H1 (cell line): ENCODE measurements at regions not wholly inside any gene's neighbourhood (a gene's known extent, or its start where the extent isn't known, plus 50 kb on each side); places are given as distances from the start of the nearest gene placed in this dataset.

Source experiments
- CTCF ChIA-PET: fragments of 300-600 bp; sonication (Branson Sonifier 250); formaldehyde crosslinking; loops from one replicate; lab custom pipeline; 2021; ENCODE audit not compliant: partially characterized antibody; lab: Charles Lee
- POLR2A ChIA-PET: fragments of 300-600 bp; sonication (Branson Sonifier 250); formaldehyde crosslinking; loops from one replicate; lab custom pipeline; 2021; ENCODE audit warnings: inconsistent platforms; ENCODE audit not compliant: partially characterized antibody; lab: Charles Lee
- DNase-seq, 2 experiments: peaks; one replicate each; pipeline versions ENCODE4 v3.0.0 to v3.0.0-alpha.2; 2010 to 2022; ENCODE audit warnings: low spot score in 2 of 2, low read depth in 1 of 2, mixed read lengths in 1 of 2
- FAIRE-seq: peaks from 2 replicates; lab custom pipeline; 2011; peaks lifted over from hg19 to GRCh38; lab: Jason Lieb, UNC
- H2AFZ ChIP-seq: 2 replicates; pipeline ENCODE4 v1.8.1; 2012; ENCODE audit warnings: low read length, inconsistent platforms
- H2AK5ac ChIP-seq: 2 replicates; pipeline ENCODE4 v1.6.1; 2013; ENCODE audit warnings: low read depth, low read length
- H2BK120ac ChIP-seq: replicated peaks from 2 replicates; pipeline ENCODE3; 2013; ENCODE audit warnings: low read depth, low read length, inconsistent platforms
- H2BK12ac ChIP-seq: 2 replicates; pipeline ENCODE4 v1.6.1; 2013; ENCODE audit warnings: low read depth, low read length
- H2BK15ac ChIP-seq: 2 replicates; pipeline ENCODE4 v1.6.1; 2013; ENCODE audit warnings: low read length
- H2BK20ac ChIP-seq: 2 replicates; pipeline ENCODE4 v1.6.1; 2013; ENCODE audit warnings: low read length
- H2BK5ac ChIP-seq: 2 replicates; pipeline ENCODE4 v1.6.1; 2013; ENCODE audit warnings: low read depth, low read length
- H3K14ac ChIP-seq: 2 replicates; pipeline ENCODE4 v1.6.1; 2013; ENCODE audit warnings: inconsistent platforms; ENCODE audit not compliant: insufficient read length
- H3K18ac ChIP-seq: 2 replicates; pipeline ENCODE4 v1.6.1; 2013; ENCODE audit warnings: low read length; ENCODE audit errors: extremely low read depth
- H3K23ac ChIP-seq: 2 replicates; pipeline ENCODE4 v1.6.1; 2013; ENCODE audit warnings: inconsistent platforms; ENCODE audit not compliant: insufficient read length
- H3K23me2 ChIP-seq: 2 replicates; pipeline ENCODE4 v1.6.1; 2013; ENCODE audit warnings: low read depth, low read length
- H3K27ac ChIP-seq: 2 replicates; pipeline ENCODE4 v1.6.1; 2011; ENCODE audit warnings: low read depth, low read length, inconsistent platforms
- H3K27me3 ChIP-seq, 4 experiments: replicated peaks in 1 of 4; 1 replicate in 1 of 4; 2 replicates in 3 of 4; pipeline versions ENCODE4 v1.6.1 to v1.8.1; 2011 to 2013; ENCODE audit warnings: low read length in 3 of 4, mild to moderate bottlenecking in 3 of 4, inconsistent platforms in 2 of 4, mixed read lengths in 2 of 4, moderate library complexity in 1 of 4; ENCODE audit not compliant: control insufficient read depth in 3 of 4, insufficient read depth in 3 of 4; ENCODE audit errors: extremely low read depth in 1 of 4
- H3K36me3 ChIP-seq, 4 experiments: 2 replicates each; pipeline versions ENCODE4 v1.6.1 to v1.8.1; 2011 to 2013; ENCODE audit warnings: mild to moderate bottlenecking in 4 of 4, low read length in 3 of 4, moderate library complexity in 2 of 4, control low read depth in 1 of 4, inconsistent platforms in 1 of 4; ENCODE audit not compliant: insufficient read depth in 4 of 4, control insufficient read depth in 2 of 4
- H3K4ac ChIP-seq: replicated peaks from 2 replicates; pipeline ENCODE3; 2013; ENCODE audit warnings: low read length, low read depth, mixed read lengths, inconsistent platforms; ENCODE audit not compliant: insufficient read length
- H3K4me1 ChIP-seq, 4 experiments: replicated peaks in 1 of 4; 1 replicate in 1 of 4; 2 replicates in 3 of 4; pipeline versions ENCODE4 v1.6.1 to v1.8.1; 2011 to 2013; ENCODE audit warnings: low read length in 3 of 4, inconsistent platforms in 2 of 4, mixed read lengths in 1 of 4; ENCODE audit not compliant: insufficient read depth in 4 of 4, control insufficient read depth in 3 of 4
- H3K4me2 ChIP-seq, 2 experiments: 2 replicates each; pipeline versions ENCODE4 v1.6.1 to v1.8.1; 2011 to 2013; ENCODE audit warnings: low read depth in 2 of 2, low read length in 2 of 2, control low read depth in 1 of 2, inconsistent platforms in 1 of 2, mild to moderate bottlenecking in 1 of 2; ENCODE audit not compliant: insufficient read depth in 1 of 2
- H3K4me3 ChIP-seq, 4 experiments: fragments of 200-600, 300-600 bp in 1 of 4; sonication (generic), shearing (Covaris generic), sonication (Bioruptor Twin) in 1 of 4; 2 replicates each; pipeline versions ENCODE4 v1.5.1 to v1.8.1; 2011 to 2016; ENCODE audit warnings: low read length in 4 of 4, low read depth in 3 of 4, control low read depth in 2 of 4, inconsistent platforms in 2 of 4, mild to moderate bottlenecking in 2 of 4, mixed read lengths in 1 of 4, moderate library complexity in 1 of 4; ENCODE audit not compliant: insufficient read depth in 2 of 4; ENCODE audit errors: extremely low read depth in 1 of 4
- H3K56ac ChIP-seq: replicated peaks from 2 replicates; pipeline ENCODE3; 2013; ENCODE audit warnings: low read depth, mild to moderate bottlenecking, mixed read lengths, low read length, inconsistent platforms; ENCODE audit not compliant: insufficient read length
- H3K79me1 ChIP-seq: 2 replicates; pipeline ENCODE4 v1.6.1; 2013; ENCODE audit warnings: low read depth, low read length, control low read depth
- H3K79me2 ChIP-seq, 2 experiments: 2 replicates each; pipeline versions ENCODE4 v1.6.1 to v1.8.1; 2012 to 2013; ENCODE audit warnings: low read length in 2 of 2, mild to moderate bottlenecking in 2 of 2, inconsistent platforms in 1 of 2; ENCODE audit not compliant: insufficient read depth in 2 of 2, control insufficient read depth in 1 of 2
- H3K9ac ChIP-seq, 4 experiments: replicated peaks in 1 of 4; 1 replicate in 1 of 4; 2 replicates in 3 of 4; pipeline versions ENCODE4 v1.6.1 to v1.8.1; 2011 to 2013; ENCODE audit warnings: low read depth in 3 of 4, low read length in 3 of 4, control low read depth in 2 of 4, mild to moderate bottlenecking in 2 of 4, moderate library complexity in 2 of 4, inconsistent platforms in 1 of 4; ENCODE audit errors: extremely low read depth in 1 of 4
- H3K9me3 ChIP-seq, 2 experiments: 2 replicates each; pipeline versions ENCODE4 v1.6.1 to v1.8.1; 2012 to 2013; ENCODE audit warnings: mild to moderate bottlenecking in 2 of 2, moderate library complexity in 2 of 2, control low read depth in 1 of 2, inconsistent platforms in 1 of 2, low read depth in 1 of 2, low read length in 1 of 2, mixed read lengths in 1 of 2; ENCODE audit not compliant: insufficient read depth in 2 of 2
- H4K20me1 ChIP-seq, 2 experiments: replicated peaks in 1 of 2; 2 replicates each; pipeline versions ENCODE3 to v1.8.1; 2011 to 2013; ENCODE audit warnings: inconsistent platforms in 2 of 2, low read length in 2 of 2, mild to moderate bottlenecking in 1 of 2; ENCODE audit not compliant: insufficient read depth in 2 of 2, control insufficient read depth in 1 of 2
- H4K5ac ChIP-seq: 2 replicates; pipeline ENCODE4 v1.6.1; 2013; ENCODE audit warnings: low read length, low read depth, mixed read lengths, inconsistent platforms; ENCODE audit not compliant: insufficient read length
- H4K8ac ChIP-seq: 2 replicates; pipeline ENCODE4 v1.8.0; 2013; ENCODE audit warnings: mild to moderate bottlenecking, moderate library complexity, low read length, inconsistent platforms; ENCODE audit not compliant: insufficient read depth; ENCODE audit errors: extremely low read depth
- H4K91ac ChIP-seq: replicated peaks from 2 replicates; pipeline ENCODE3; 2013; ENCODE audit warnings: low read length, mixed read lengths, inconsistent platforms; ENCODE audit not compliant: insufficient read length
- HDAC2 ChIP-seq, 2 experiments: fragments of 300-600 bp in 1 of 2; sonication (generic) in 1 of 2; IDR thresholded peaks; 2 replicates each; pipeline ENCODE4 v1.6.1; 2011 to 2012; ENCODE audit warnings: low read depth in 2 of 2, low read length in 2 of 2, mild to moderate bottlenecking in 2 of 2, moderate library complexity in 2 of 2, borderline replicate concordance in 1 of 2, inconsistent platforms in 1 of 2
- WGBS, 2 experiments: shearing (Covaris generic) in 1 of 2; methylation state at CpG; one replicate each; pipeline versions ENCODE4 v1.1.6 to v1.1.7; 2013 to 2015; ENCODE audit warnings: low lambda C conversion rate in 2 of 2, mixed read lengths in 2 of 2, inconsistent platforms in 1 of 2, low coverage in 1 of 2, missing lambda C conversion rate in 1 of 2; ENCODE audit not compliant: insufficient replicate concordance in 2 of 2, insufficient coverage in 1 of 2, insufficient read length in 1 of 2; ENCODE audit errors: extremely low coverage in 1 of 2, missing lambda C conversion rate in 1 of 2; 5-methylcytosine and 5-hydroxymethylcytosine counted together

GRCh38 chr21:32101277-32101676 is 177.6 kb downstream of the MIS18A start:
- Histone ChIP-seq H3K14ac (no peak overlapping the region), H4K8ac (no peak overlapping the region), H3K23me2 (no peaks in the 10 kb centered on the region), H3K18ac (no peak overlapping the region), H3K27me3 (peaks cover 0 to 3% (median 0%) of the 10 kb centered on the region in 4 experiments; a peak in 1 of 7 replicates), H2AFZ (no peak overlapping the region), H3K4me3 (no peak overlapping the region), H2BK5ac (no peak overlapping the region), H3K56ac (no peak overlapping the region), H3K9ac (no peak overlapping the region), H4K91ac (no peak overlapping the region), H3K79me1 (no peaks in the 10 kb centered on the region), H3K79me2 (no peaks in the 10 kb centered on the region; a peak in 1 of 4 replicates), H3K27ac (no peak overlapping the region), H2AK5ac (no peak overlapping the region), H2BK20ac (no peak overlapping the region), H2BK15ac (no peak overlapping the region), H3K4ac (no peak overlapping the region), H3K9me3 (peaks cover 3% of the 10 kb centered on the region in 2 experiments; a peak in 2 of 4 replicates), H4K5ac (no peak overlapping the region), H3K4me2 (no peak overlapping the region), H3K4me1 (peaks cover 0 to 5% (median 2%) of the 10 kb centered on the region in 4 experiments; a peak in 6 of 7 replicates), H3K23ac (no peak overlapping the region), H3K36me3 (no peaks in the 10 kb centered on the region), H2BK12ac (no peak overlapping the region), H2BK120ac (no peak overlapping the region), H4K20me1 (no peaks in the 10 kb centered on the region)
- 92% methylated on average over 3 of the region's 3 CpGs; no CpG with 5 or more reads in 1 of the 2 experiments for WGBS, 2 experiments
- DNase-seq (no peak), FAIRE-seq (no peak)
- TF ChIP-seq HDAC2 (IDR thresholded peaks at IDR 0.05; ENCODE audit: borderline replicate concordance in 1 of 2, low read depth in 2 of 2, low read length in 2 of 2) = no peak
- CTCF ChIA-PET = interaction anchor here (0.6 to 1.6 kb wide), 4 partner anchors 31 to 1609 kb away, joined by 3 to 5 read pairs (median 4); no protein-coding TSS in a partner anchor
- POLR2A ChIA-PET = no interaction called here
